HG03196 (cell line): ENCODE measurements at regions not wholly inside any gene's neighbourhood (a gene's known extent, or its start where the extent isn't known, plus 50 kb on each side); places are given as distances from the start of the nearest gene placed in this dataset.
"Not testable (repeated sequence)": the region's sequence is repeated elsewhere in the genome, so short reads cannot be mapped to it uniquely, and the experiment has no call there.

Source experiments
- ATAC-seq: cut with Tn5 transposase; IDR thresholded peaks from one replicate; pipeline ENCODE4 v1.9.1; 2021; ENCODE audit not compliant: unreplicated experiment

DNA sequence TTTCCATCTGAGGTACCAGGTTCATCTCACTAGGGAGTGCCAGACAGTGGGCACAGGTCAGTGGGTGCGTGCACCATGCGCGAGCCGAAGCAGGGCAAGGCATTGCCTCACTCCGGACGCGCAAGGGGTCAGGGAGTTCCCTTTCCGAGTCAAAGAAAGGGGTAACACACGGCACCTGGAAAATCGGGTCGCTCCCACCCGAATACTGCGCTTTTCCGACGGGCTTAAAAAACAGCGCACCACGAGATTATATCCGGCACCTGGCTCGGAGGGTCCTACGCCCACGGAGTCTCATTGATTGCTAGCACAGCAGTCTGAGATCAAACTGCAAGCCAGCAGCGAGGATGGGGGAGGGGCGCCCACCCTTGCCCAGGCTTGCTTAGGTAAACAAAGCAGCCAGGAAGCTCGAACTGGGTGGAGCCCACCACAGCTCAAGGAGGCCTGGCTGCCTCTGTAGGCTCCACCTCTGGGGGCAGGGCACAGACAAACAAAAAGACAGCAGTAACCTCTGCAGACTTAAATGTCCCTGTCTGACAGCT lies 242.5 kb downstream of the CYLC2 start:
- ATAC-seq = not testable (repeated sequence)

DNA sequence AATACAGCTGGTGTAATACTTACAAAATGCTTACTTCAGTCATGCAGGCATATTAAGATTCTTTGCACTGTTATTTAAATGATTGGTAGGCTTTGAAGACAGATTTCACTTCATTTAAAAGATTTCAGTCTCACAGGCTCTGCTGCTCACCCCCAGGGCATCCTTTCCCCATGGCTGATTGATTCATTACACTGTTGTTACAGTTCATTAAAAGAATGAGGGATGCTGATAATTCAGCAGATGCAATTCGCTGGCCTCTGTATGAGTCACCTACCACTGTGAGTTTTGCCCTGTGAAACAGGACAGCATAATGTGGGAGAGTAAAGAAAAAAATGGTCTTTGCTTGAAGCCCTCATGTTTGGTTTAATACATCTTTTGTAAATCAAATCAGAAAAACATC lies 246.9 kb downstream of the CYLC2 start:
- ATAC-seq = no peak

- ATAC-seq = no peak
These were observed 247.4 kb downstream of the CYLC2 start for GRCh38 chr9:103242486-103242885.

- ATAC-seq = no peak
These were observed 248.4 kb downstream of the CYLC2 start for GRCh38 chr9:103243553-103243952.

DNA sequence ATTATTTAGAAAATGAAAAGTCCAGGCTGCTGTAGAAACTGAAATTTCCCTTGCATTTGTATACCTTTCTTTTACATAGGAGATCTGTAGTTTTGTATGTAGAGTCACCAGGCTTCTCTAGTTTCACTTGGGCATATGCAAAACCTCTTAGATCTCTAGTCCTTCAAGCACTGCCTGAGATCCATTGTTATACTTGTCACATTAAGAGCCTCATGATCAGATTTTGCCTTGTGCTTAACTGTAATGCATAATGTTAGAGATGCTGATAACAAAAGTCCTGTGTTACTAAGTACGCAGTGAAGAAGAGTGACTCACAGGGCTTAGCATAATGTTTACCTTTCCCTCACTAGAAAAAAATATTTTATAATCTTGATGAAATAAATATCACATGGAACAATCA lies 250.2 kb downstream of the CYLC2 start:
- no peak for ATAC-seq

DNA sequence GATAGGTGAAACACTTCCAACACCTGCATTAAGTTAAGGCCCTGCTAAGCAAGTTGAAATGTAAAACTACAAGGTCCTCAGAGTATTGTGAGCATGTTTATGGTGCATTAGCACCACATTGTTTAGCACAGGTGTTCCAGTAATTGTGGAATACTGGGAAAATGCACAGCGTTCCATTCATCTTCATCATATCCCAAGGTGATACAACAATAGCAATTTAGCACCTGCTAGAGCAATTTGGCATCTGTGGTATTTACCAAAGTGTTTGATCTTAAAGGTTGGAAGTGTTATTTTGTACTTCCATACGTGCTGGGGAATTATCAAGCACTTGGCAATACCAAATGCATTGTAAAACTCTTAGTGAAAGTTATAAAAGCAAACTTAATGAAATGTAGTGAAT lies 266.8 kb downstream of the CYLC2 start:
- ATAC-seq = no peak

DNA sequence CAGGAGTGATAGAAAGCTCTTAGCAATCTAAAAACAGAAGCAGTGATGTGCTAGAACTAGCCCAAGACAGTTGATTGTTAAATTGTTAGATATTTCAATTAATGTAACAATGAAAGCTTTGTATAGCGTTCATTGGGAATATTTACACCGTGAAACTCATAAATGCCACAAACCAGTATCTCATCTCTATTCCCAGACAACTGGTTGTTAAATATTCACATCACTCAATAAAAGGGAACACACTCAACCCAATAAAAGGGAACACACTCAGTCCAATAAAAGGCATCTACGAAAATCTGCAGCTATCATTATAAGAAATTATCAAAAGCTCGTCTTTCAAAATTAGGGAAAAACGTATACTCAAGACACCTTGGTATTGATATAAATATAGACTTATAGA lies 270.9 kb downstream of the CYLC2 start:
- no peak for ATAC-seq

DNA sequence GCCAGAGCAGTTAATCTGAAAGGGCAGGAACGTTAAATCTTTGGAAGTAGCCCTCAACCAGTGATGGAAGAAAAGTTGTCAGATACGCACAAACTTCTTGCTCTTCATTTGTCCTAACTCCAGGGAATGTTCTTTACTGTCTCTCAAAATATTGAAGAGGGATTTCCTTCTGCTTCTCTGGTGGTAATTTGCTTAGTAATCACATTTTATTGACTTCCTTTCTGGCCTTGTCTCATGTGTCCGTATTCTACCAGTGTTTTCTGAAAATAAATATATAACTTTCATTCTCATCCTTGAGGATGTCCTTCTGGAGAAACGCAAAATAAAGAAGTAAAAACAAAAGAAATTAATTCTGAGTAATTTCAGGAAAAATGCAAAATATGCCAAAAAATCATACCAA lies 282.1 kb downstream of the CYLC2 start:
- ATAC-seq = no peak

- no peak for ATAC-seq
These were observed 286.0 kb downstream of the CYLC2 start for GRCh38 chr9:103281126-103281525.

GRCh38 chr9:103287361-103287760 lies 292.2 kb downstream of the CYLC2 start:
- no peak for ATAC-seq

DNA sequence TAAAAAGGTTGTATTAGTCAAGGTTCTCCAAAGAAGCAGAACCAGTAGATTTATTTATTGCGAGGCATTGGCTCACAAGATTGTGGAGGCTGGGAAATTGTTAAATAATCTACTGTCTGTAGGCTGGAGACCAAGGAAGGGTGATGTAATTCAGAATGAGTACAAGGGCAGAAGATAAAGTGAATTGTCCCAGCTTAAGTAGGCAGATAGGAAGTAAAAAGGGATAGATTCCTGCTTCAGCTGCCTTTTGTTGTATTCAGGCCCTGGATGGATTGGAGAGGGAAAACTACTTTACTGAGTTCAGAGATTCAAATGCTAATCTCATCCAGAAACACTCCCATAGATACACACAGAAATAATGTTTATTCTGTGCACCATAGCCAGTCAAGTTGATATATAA lies 301.1 kb downstream of the CYLC2 start:
- no peak for ATAC-seq

DNA sequence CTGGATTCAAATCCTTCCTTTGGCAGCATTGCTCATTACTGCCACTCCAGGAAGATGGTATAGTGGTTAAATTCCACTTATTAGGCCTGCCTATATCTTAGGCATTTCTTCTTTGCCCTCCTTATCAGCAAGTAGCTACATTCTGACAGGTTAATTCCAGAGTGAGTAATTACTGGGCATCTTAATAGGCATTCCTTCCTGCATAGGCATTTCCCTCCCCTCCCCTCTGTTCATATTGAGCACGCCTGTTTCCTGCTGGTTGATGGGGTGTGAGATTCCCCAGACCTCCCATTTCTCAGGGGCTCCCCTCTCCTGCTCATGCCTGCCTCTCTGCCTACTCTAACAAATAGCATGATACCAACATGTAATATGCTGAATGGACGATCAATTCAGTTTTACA lies 305.9 kb downstream of the CYLC2 start:
- no peak for ATAC-seq

DNA sequence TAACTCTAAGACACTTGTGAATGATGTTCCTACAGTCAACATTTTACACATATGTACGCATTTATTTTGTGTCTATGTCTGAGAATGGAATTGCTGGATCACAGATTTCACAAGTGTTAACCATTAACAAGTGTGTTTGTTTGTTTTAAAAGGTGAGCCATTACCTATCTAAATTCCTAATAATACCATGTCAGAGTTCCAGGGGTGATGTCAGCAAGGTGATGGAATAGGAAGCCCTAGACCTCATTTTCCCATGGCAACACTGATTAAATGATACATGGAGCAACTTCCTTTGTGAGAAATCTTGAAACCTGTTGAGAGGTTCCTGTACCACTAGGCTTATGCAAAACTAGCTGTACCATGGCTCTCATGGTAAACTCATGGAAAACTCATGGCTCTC lies 309.7 kb downstream of the CYLC2 start:
- no peak for ATAC-seq

DNA sequence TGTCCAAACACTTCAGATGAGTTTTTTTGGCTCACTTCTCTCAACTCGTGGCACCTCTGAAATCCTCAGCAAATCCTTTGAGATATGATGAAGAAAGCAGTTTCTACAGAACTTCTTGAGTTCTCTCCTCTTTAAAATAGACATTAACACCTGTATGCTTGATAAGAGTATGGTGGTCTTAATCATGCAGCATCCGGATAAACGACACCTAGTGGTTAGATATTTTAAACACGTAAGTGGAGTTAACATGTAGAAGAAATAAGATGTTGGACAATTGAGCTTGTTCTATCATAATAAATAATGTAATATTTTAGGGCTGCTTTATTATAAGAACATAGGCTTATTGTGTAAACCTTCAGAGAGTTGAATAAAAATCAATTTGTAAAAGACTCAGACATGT lies 324.8 kb downstream of the CYLC2 start:
- ATAC-seq = no peak

DNA sequence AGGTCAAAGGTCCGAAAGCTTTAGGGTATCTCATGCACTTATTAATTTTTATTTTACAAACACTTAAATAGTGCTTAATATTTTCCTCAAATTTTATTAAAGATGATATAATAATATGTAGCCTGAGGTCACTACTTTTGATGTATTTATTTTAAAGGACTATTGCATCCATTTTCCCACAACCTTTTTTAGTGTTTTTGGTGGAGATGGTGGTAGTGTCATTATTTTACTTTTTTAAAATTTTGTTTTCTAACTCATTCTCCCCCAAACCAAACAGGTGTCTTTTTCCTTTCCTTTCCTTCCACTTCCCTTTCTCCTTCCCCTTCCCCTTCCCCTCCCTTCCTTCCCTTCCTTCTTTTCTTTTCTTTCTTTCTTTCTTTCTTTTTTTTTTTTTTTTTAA lies 328.6 kb downstream of the CYLC2 start:
- no peak for ATAC-seq

GRCh38 chr9:103335461-103335860 lies 340.3 kb downstream of the CYLC2 start:
- ATAC-seq = no peak

- no peak for ATAC-seq
These were observed 359.9 kb downstream of the CYLC2 start for GRCh38 chr9:103355000-103355399.

DNA sequence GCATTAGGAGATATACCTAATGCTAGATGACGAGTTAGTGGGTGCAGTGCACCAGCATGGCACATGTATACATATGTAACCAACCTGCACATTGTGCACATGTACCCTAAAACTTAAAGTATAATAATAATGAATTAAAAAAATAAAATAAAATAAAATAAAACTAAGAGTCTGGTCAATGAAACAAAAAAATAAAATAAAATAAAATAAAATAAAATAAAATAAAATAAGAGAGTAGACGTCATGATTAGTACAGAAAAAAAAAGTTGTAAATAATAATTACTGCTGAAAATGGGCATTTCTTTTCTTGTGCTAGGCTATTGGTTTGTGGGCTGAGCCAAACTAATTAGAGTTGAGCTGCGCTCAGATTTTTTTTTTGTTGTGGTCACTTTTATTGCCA lies 362.8 kb downstream of the CYLC2 start:
- ATAC-seq = not testable (repeated sequence)

- no peak for ATAC-seq
These were observed 366.8 kb downstream of the CYLC2 start for GRCh38 chr9:103361906-103362305.

DNA sequence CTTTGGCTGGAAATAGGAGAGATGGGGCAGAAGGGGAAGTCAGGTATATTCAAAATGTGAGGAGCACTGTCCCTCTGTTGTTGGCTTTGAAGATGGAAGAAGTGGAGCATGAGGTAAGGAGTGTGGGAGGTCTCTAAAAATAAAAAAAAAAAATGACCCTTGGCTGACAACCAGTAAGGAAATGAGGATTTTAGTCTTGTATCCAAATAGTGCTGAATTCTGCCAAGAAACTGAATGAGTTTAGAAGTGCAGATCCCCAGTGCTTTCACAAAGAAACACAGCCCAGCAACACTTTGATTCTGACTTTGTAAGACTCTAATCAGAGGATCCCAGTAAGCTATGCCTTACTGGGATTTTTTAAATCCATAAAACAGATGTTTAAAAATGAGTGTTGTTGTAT lies 367.9 kb downstream of the CYLC2 start:
- ATAC-seq = no peak

- no peak for ATAC-seq
These were observed 369.6 kb downstream of the CYLC2 start for GRCh38 chr9:103364753-103365152.

DNA sequence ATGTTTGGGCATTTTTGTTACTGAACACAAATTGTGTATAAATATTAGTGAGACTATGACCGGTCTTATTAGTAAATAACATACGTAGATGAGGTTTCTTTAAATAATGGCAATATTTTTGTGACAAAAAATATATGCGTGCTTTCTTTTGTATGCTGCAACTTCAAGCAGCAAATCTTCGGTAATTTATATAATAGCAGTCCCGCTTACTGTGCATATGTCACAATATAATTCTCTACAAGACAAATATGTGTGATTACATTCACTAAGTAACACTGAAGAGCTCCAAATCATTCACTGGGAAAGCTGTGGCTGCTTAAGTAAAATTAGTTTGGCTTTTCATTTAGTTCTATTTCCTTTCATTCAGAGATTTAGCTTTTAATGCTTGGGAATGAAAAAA lies 376.0 kb downstream of the CYLC2 start:
- no peak for ATAC-seq

DNA sequence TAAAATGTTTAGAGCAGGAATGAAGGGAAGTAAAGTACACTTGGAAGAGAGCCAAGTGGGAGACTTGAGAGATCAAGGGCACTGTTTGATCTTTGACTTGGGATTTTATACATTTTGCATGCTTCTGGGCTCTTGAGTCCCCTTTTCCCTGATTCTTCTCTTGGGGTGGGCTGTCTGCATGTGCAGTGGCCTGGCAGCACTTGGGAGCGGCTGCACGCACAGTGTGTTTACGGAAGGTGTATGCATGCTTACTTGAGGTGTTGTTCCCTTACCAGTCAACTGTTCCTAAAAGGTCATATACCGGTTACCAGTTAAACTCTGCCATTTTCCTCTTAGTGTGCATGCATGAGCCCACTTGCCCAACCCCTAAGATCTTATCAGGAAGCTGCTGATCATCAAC lies 377.7 kb downstream of the CYLC2 start:
- no peak for ATAC-seq

DNA sequence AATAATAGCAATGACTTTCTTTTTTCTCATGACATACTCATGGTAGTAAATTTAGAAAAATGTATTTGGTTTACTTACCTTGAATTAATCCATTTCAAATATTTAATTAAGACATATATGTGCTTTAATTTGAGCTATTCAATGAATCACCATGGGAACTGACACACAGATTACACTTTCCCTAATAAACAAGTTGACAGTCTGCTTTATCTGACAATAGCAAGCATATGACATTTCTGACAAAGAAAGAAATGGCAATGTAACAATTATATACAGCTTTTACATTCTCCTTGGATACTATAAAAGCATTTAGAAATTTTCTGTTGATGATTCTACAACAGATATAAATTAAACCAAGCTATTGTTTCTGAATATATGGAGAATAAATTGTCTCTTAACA lies 382.5 kb downstream of the CYLC2 start:
- ATAC-seq = no peak
